Urinary bladder (tissue), 3 donors: ENCODE measurements at regions not wholly inside any gene's neighbourhood (a gene's known extent, or its start where the extent isn't known, plus 50 kb on each side); places are given as distances from the start of the nearest gene placed in this dataset.
"Not testable (repeated sequence)": the region's sequence is repeated elsewhere in the genome, so short reads cannot be mapped to it uniquely, and the experiment has no call there.

ENCODE experiments used
- DNase-seq: peaks from one replicate; pipeline ENCODE4 v3.0.0-alpha.2; 2015; ENCODE audit errors: extremely low spot score
- H3K27ac ChIP-seq: one replicate; pipeline ENCODE4 v1.5.1; 2013; ENCODE audit warnings: low read depth, mild to moderate bottlenecking, moderate library complexity
- H3K36me3 ChIP-seq: one replicate; pipeline ENCODE4 v1.6.1; 2013; ENCODE audit warnings: mild to moderate bottlenecking, moderate library complexity; ENCODE audit not compliant: insufficient read depth
- H3K4me1 ChIP-seq: one replicate; pipeline ENCODE4 v1.6.1; 2013; ENCODE audit warnings: mild to moderate bottlenecking, moderate library complexity; ENCODE audit not compliant: insufficient read depth
- H3K4me3 ChIP-seq: one replicate; pipeline ENCODE4 v1.5.1; 2013; ENCODE audit warnings: low read depth, low read length
- WGBS: extraction: QIAGEN DNeasy Blood & Tissue Kit; methylation state at CpG from one replicate; pipeline ENCODE4 v1.1.7; 2013; 5-methylcytosine and 5-hydroxymethylcytosine counted together
- donor health status: healthy with polysubstance abuse.
- donor health status: healthy.

GRCh38 chr1:189620471-189620870 lies 857.2 kb downstream of the BRINP3 start:
- WGBS = 77% methylated on average over 2 of the region's 2 CpGs
- Histone ChIP-seq H3K4me1 (no peaks in the 10 kb centered on the region), H3K36me3 (no peaks in the 10 kb centered on the region), H3K4me3 (no peak overlapping the region), H3K27ac (no peak overlapping the region)
- no peak for DNase-seq

DNA sequence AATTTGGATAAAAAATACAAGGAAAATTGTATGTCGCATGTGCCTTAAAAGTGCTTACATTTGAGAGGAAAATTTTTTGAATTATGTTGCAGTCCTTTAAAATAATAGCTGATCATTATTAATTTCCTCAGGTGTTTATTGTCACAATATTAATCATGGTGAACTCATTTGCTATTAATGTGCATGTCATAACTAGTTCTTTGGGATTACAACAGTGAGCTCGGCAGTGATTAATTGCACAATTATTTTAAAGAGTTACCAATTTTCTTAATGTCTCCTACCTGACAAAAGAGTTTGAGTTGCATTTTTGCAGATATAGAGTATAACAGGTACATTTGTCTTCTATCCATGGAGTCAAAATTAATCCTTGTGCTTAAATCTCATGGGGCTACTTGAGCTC lies 854.3 kb downstream of the BRINP3 start:
- WGBS = 95% methylated on average over 2 of the region's 2 CpGs
- Histone ChIP-seq H3K4me1 (no peaks in the 10 kb centered on the region), H3K4me3 (no peak overlapping the region), H3K36me3 (no peaks in the 10 kb centered on the region), H3K27ac (no peak overlapping the region)
- no peak for DNase-seq

DNA sequence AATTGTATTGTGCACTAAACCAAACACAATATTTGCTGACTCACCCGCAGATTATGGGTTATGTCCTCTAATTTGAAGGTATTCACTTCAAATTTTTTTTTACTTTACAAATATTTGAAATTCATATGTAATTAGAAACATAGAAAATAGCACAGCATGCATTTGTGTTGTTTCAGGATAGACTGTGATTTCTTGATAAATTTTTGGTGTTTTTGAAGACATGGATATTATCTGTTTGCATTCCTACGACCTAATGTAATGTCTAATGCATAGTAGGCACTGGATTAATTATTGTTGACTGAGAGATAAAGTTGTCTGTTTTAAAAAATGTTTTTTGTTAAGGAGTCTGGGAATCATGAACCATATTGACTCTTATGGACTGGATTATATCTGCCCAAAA lies 850.2 kb downstream of the BRINP3 start:
- WGBS = 69% methylated on average over 2 of the region's 2 CpGs
- Histone ChIP-seq H3K4me3 (no peak overlapping the region), H3K27ac (no peak overlapping the region), H3K36me3 (no peaks in the 10 kb centered on the region), H3K4me1 (no peaks in the 10 kb centered on the region)
- no peak for DNase-seq

DNA sequence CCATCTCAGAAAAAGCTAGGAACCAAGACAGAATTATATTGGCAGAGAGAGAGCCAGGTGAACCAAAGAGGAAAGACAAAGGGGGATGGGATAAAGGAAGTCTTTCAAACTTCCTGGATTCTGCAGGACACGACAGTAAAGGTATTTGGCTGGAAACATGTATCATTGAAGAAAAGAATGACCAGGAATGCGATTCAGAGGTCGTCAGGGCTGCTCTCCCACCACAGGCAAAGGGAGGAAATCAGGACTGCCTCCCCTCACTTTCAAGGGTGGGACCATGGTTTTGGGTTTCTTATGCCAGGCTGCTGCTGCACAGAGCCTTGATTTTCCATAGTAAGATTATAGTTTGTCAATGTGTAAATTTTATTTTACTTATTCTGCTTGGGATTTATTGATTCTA lies 848.8 kb downstream of the BRINP3 start:
- Histone ChIP-seq H3K4me1 (no peaks in the 10 kb centered on the region), H3K36me3 (no peaks in the 10 kb centered on the region), H3K27ac (no peak overlapping the region), H3K4me3 (no peak overlapping the region)
- 69% methylated on average over 3 of the region's 3 CpGs for WGBS
- DNase-seq = no peak

DNA sequence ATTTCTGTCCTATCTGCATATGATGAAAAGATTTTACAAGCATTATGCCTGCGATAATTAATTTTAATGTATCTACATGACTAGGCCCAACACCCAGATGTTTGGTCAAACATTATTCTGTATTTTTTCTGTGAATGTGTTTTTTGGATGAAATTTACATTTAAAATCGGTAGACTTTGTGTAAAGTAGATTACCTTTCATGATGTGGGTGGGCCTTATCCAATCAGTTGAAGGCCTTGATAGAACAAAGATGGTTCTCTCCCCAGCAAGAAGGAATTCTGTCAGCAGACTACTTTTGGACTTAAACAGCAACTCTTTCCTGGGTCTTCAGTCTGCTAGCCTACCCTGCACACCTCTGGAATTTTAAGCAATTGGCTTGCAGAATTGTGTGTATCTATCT lies 844.0 kb downstream of the BRINP3 start:
- Histone ChIP-seq H3K4me1 (no peaks in the 10 kb centered on the region), H3K36me3 (no peaks in the 10 kb centered on the region), H3K27ac (no peak overlapping the region), H3K4me3 (no peak overlapping the region)
- WGBS = 98% methylated on average over 2 of the region's 2 CpGs
- DNase-seq = no peak

DNA sequence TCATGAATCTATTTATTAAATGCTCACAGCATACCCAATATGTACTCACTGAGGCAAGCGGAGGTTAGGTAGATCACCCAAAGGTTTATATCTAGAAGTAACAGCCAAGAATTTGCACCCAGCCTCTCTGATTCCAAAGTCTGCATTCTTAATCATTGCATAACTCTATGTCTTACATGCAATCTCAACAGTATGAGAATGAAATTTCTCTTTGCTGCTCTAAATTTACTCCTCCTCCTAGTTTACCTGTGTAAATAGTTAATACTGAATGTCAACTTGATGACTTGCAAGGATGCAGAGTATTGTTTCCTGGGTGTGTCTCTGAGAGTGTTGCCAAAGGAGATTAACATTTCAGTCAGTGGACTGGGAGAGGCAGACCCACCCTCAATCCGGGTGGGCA lies 840.6 kb downstream of the BRINP3 start:
- Histone ChIP-seq H3K27ac (no peak overlapping the region), H3K4me3 (no peak overlapping the region), H3K4me1 (no peaks in the 10 kb centered on the region), H3K36me3 (no peaks in the 10 kb centered on the region)
- DNase-seq = no peak
- WGBS = 89% methylated on average over 2 of the region's 2 CpGs

GRCh38 chr1:189644156-189644555 lies 833.5 kb downstream of the BRINP3 start:
- not testable (repeated sequence) for H3K4me1 ChIP-seq
- 80% methylated on average over 5 of the region's 5 CpGs for WGBS

GRCh38 chr1:189644970-189645369 lies 832.7 kb downstream of the BRINP3 start:
- no peak for DNase-seq
- H3K27ac ChIP-seq = no peak overlapping the region
- over 99% methylated on average over 4 of the region's 4 CpGs for WGBS
- no peaks in the 10 kb centered on the region for H3K36me3 ChIP-seq
- no peak overlapping the region for H3K4me3 ChIP-seq
- H3K4me1 ChIP-seq = no peaks in the 10 kb centered on the region

More at GRCh38 chr1:189644156-189644555, 833.5 kb downstream of the BRINP3 start:
- not testable (repeated sequence) for H3K27ac ChIP-seq, H3K4me3 ChIP-seq, DNase-seq, H3K36me3 ChIP-seq

DNA sequence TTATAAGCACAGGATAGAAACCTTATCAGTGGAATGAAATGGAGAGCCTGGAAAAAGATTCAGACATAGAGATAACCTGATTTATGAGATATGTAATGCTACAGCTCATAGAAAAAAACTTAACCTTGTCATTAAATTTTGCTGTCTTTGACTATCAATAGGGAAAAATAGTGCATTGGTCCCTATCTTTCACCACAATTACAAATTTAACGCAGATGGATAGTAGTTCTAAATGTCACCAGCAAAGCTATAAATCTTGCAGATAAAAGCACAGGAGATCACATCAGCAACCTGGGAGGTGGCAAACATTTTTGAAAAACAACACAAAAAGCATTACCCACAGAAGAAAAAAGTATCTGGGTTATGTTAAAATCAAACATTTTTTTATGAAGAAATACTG lies 831.6 kb downstream of the BRINP3 start:
- WGBS = 80% methylated on average over 1 of the region's 1 CpG
- Histone ChIP-seq H3K4me1 (no peaks in the 10 kb centered on the region), H3K4me3 (no peak overlapping the region), H3K36me3 (no peaks in the 10 kb centered on the region), H3K27ac (no peak overlapping the region)
- no peak for DNase-seq

DNA sequence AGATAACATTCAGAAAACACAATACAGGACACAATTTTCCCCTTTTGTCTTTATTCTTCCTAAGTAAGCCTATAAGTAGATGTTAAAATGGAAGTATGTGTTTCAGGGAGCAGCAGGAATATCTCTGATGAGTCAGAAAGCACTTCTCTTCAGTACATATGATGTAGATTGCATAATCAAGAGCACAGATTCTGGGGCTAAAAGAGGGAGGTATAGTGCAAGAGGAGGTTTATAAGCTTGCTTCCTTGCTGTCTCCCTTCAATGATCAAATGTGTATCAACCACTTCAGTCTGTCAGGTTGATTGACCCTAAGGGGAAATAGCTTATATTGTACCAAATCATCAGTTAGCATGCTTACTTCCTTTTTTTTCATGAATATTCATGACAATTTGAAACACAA lies 822.8 kb downstream of the BRINP3 start:
- Histone ChIP-seq H3K27ac (no peak overlapping the region), H3K4me3 (no peak overlapping the region), H3K36me3 (no peaks in the 10 kb centered on the region), H3K4me1 (no peaks in the 10 kb centered on the region)
- DNase-seq = no peak

DNA sequence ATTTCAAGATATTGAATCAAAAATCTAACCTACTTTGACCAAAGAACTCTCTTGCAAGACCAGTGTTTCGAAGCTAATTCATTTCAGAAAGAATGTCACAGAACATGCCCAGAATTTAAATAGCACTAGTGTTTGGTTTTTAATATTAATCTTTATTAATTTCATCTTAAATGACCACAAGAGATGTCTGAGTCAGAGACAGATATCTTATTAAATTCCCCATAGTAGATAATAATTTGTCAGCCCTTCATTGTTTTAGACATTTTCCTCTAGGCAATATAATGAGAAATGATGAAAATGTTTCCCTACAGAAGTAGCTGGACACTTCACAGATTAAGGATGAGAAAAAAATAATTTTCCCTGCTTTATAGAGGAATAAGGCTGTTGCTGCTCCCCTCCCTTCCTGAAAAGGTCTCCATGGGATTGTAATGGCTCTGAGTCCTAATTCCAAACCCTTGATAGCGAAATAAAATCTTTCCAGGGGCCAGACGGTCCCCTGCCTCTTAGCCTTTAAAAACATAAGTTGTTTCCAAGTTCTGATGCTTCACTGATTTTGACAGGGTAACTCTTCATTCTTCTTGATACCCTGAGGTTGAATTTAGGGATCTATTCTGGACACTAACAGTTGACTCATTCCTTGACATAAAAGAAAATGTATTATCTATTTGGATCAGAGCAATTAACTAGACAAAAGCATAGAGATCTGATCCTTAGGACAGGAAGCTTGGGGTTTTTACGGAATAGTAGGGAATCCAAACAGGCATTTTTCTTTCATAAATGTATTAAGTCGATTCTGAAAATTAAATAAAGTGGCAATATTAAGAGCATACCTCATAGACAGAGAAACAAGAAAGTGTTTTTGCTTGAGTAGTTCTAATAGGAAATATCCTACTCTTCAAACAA lies 820.8 kb downstream of the BRINP3 start:
- 76% methylated on average over 5 of the region's 5 CpGs for WGBS
- DNase-seq = no peak
- Histone ChIP-seq H3K4me1 (no peaks in the 10 kb centered on the region), H3K4me3 (no peak overlapping the region), H3K27ac (no peak overlapping the region), H3K36me3 (no peaks in the 10 kb centered on the region)

DNA sequence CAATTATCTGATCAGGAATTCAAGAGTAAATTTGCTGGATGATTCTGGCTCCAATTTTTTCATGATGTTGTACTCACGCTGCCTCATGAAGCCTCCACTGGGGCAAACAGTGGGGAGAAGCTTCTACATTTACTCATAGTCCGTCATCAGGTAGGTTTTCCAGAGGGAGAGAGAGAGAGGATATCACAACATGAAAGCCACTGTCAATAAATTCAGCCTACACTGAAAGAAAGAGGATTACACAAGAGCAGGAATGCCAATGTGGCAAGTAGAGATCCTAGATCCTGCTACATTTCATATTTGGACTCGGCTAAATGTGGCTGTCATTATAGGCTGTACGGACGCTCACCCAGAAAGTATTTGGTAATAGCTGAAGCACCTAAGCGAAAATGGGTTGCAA lies 819.9 kb downstream of the BRINP3 start:
- DNase-seq = no peak
- H3K4me3 ChIP-seq = no peak overlapping the region
- H3K27ac ChIP-seq = no peak overlapping the region
- WGBS = 76% methylated on average over 6 of the region's 6 CpGs
- no peaks in the 10 kb centered on the region for H3K4me1 ChIP-seq
- H3K36me3 ChIP-seq = no peaks in the 10 kb centered on the region

GRCh38 chr1:189658381-189658780 lies 819.3 kb downstream of the BRINP3 start:
- Histone ChIP-seq H3K4me1 (no peaks in the 10 kb centered on the region), H3K4me3 (no peak overlapping the region), H3K36me3 (no peaks in the 10 kb centered on the region), H3K27ac (no peak overlapping the region)
- no peak for DNase-seq
- WGBS = 49% methylated on average over 3 of the region's 3 CpGs

DNA sequence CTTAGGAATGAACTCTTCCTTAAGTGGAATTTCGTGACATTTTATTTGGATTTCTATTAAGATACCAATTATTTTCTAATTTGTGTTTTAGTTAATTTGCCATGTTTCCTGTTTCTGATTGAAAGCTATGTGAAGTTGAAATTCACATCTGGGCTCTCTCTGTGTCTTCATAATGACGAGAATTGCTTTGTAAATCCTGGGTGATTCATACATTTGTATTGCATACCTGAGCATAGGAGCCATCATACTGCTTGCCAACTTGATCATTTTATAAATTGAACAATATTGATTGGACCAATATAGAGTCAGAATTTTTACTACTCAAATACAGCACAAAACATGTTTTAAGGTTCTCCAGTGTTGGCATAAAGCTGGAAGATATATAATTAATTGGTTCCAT lies 817.9 kb downstream of the BRINP3 start:
- Histone ChIP-seq H3K4me3 (no peak overlapping the region), H3K4me1 (no peaks in the 10 kb centered on the region), H3K36me3 (no peaks in the 10 kb centered on the region), H3K27ac (no peak overlapping the region)
- DNase-seq = no peak
- WGBS = 88% methylated on average over 2 of the region's 2 CpGs
